NB4 (cell line): ENCODE measurements at regions not wholly inside any gene's neighbourhood (a gene's known extent, or its start where the extent isn't known, plus 50 kb on each side); places are given as distances from the start of the nearest gene placed in this dataset.

Experiments
- DNase-seq: peaks from one replicate; pipeline ENCODE4 v3.0.0; 2010; ENCODE audit warnings: low read depth
- H3K4me3 ChIP-seq: one replicate; pipeline ENCODE4 v1.5.1; 2011; ENCODE audit warnings: mild to moderate bottlenecking, low read depth, low read length, moderate library complexity
- MYC ChIP-seq: IDR thresholded peaks from 2 replicates; pipeline ENCODE4 v1.6.1; 2011; ENCODE audit warnings: low read depth, low read length
- POLR2A ChIP-seq: IDR thresholded peaks from 2 replicates; pipeline ENCODE4 v1.6.1; 2011; ENCODE audit warnings: mild to moderate bottlenecking; ENCODE audit not compliant: insufficient read length; ENCODE audit errors: extremely low read depth
- TF ChIP-seq, protein P1 (sequence below): IDR thresholded peaks from 2 replicates; pipeline ENCODE4 v1.6.1; 2011; ENCODE audit warnings: low read depth, low read length
- TF ChIP-seq, protein P2 (sequence below): IDR thresholded peaks from one replicate; pipeline ENCODE4 v1.5.1; 2012; ENCODE audit warnings: low read depth, low read length

DNA sequence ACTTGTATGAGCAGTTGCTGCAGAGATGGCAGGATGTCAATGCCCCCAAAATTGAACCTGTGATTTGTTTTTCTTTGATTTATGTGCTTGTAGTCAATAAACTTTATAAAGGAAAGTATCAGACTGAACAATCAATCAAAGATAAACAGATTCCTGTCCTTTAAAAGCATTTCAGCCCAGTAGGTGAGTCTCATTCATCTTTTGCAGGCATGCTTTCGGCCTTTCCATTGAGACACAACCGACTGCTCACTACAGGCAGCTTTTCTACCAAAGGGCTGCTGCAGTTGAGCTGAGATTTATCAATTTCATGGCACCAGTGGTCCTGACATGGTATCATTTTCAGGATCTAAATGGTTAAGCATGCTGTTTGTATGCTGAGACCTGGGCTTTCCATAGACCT lies 513.6 kb upstream of the PTBP2 start:
- no peak for TF ChIP-seq MYC
- TF ChIP-seq, protein P1, sequence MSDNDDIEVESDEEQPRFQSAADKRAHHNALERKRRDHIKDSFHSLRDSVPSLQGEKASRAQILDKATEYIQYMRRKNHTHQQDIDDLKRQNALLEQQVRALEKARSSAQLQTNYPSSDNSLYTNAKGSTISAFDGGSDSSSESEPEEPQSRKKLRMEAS, result no peak
- TF ChIP-seq POLR2A, result no peak
- TF ChIP-seq, protein P2, sequence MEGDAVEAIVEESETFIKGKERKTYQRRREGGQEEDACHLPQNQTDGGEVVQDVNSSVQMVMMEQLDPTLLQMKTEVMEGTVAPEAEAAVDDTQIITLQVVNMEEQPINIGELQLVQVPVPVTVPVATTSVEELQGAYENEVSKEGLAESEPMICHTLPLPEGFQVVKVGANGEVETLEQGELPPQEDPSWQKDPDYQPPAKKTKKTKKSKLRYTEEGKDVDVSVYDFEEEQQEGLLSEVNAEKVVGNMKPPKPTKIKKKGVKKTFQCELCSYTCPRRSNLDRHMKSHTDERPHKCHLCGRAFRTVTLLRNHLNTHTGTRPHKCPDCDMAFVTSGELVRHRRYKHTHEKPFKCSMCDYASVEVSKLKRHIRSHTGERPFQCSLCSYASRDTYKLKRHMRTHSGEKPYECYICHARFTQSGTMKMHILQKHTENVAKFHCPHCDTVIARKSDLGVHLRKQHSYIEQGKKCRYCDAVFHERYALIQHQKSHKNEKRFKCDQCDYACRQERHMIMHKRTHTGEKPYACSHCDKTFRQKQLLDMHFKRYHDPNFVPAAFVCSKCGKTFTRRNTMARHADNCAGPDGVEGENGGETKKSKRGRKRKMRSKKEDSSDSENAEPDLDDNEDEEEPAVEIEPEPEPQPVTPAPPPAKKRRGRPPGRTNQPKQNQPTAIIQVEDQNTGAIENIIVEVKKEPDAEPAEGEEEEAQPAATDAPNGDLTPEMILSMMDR, result no peak
- H3K4me3 ChIP-seq, result no peak overlapping the region
- no peak for DNase-seq

DNA sequence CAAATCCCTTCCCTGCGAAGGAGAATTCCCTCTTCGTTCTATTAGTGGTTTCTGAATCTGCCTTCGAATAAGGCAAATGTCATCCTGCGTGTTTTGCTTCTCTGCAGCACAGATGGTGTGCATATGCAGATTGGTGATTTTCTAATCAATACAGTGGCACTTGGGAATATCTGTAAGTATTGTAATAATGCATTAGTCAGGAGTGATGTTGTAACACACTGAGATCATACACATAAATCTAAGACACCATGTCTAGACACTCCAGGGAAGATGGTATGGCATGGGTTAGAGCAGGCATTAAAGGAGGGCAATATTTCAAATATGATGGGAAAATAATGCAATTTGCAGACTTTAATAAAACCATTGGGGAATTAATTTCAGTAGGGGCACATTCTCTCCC lies 513.2 kb upstream of the PTBP2 start:
- H3K4me3 ChIP-seq, result no peak overlapping the region
- TF ChIP-seq, protein P2, result no peak
- TF ChIP-seq MYC, result no peak
- TF ChIP-seq, protein P1, result no peak
- no peak for TF ChIP-seq POLR2A
- no peak for DNase-seq

DNA sequence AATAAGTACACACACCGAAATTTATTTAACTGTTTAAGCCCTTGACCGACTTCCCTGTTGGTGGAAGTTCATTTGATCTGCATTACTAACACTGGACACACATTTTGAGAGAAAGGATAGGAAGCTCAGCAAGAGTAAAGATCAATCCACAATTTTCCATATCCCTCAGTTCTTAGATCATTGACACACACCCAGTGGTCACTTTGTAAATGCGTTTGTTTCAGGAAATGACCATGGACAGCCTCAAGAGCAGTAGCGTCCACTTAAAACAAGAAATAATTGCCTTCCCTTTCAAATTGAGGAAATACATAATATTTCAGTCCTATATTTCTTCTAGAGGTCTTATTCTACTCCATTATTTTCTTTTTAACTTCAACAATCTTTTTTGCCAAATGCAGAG lies 511.5 kb upstream of the PTBP2 start:
- H3K4me3 ChIP-seq, result no peak overlapping the region
- no peak for DNase-seq
- TF ChIP-seq POLR2A (no peak), MYC (no peak)
- TF ChIP-seq, protein P1, result no peak
- TF ChIP-seq, protein P2, result no peak

DNA sequence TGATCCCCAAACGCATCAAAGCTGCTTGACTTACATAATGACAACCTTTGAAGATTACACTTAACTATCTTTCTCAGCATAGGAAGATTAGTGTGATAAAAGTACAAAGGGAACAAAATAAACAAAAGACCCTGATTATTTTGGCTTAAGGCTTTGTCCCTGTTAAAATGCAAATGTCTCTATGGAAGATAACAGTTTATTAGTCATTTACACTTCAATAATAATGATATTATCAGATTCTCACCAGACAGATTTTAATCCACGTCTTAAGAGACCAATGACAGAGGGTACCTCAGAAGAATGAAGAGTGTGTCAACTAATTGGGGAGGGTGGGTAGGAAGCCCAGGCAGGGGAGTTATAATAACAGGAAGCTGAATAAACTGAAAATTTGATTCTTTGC lies 510.4 kb upstream of the PTBP2 start:
- no peak for TF ChIP-seq MYC
- TF ChIP-seq, protein P1, result no peak
- TF ChIP-seq, protein P2, result no peak
- no peak for TF ChIP-seq POLR2A
- no peak for DNase-seq

DNA sequence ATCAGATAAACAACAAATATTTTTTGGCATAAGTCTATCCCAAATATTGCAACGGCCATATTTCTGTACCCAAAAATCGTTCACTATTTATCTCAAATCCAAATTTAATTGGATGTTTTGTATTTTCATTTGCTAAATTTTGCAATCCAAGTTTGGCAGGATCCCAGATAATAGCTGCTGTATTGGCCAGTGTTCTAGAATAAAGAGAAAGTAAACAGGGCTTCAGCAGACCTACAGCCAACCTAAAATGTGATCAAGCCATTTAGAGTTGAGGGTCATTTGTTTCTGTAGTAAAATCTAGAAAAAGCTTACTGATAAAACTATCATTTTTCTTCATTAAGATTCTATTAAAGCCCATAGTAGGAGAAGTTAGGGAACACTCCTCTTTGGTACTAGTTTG lies 506.6 kb upstream of the PTBP2 start:
- TF ChIP-seq MYC (no peak), POLR2A (no peak)
- TF ChIP-seq, protein P1, result no peak
- TF ChIP-seq, protein P2, result no peak
- H3K4me3 ChIP-seq, result no peak overlapping the region
- DNase-seq, result no peak

More for the DNA sequence above, 510.4 kb upstream of the PTBP2 start:
- H3K4me3 ChIP-seq, result no peak overlapping the region

DNA sequence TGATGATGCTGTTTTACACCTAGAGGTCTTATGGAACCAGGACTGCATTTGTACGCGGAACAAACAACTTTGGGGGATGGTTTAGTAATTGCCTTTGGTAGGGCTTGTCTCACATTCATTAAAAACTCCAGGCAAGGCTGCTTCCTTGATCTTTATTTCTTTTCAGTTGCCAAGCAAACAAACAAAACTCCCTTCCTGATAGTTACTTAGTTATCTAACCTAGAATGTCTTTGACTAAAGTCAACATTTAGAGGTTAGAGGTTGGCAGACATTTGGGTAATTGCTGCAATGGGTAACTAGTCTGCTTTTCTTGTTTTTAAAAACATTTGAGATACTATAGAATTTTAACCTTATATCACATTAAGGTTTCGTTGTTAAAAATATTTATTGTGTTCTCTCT lies 500.9 kb upstream of the PTBP2 start:
- H3K4me3 ChIP-seq, result no peak overlapping the region
- DNase-seq, result no peak
- TF ChIP-seq, protein P2, result no peak
- TF ChIP-seq POLR2A, result no peak
- TF ChIP-seq, protein P1, result no peak
- TF ChIP-seq MYC, result no peak
